GM23338 (cell line): ENCODE measurements at regions not wholly inside any gene's neighbourhood (a gene's known extent, or its start where the extent isn't known, plus 50 kb on each side); places are given as distances from the start of the nearest gene placed in this dataset.

Experiments used
- ATAC-seq: fragments of 200-7000 bp; cut with Tn5 transposase; 3 replicates; pipeline ENCODE4 v1.9.1; 2020
- DNase-seq: peaks from one replicate; pipeline ENCODE4 v3.0.0-alpha.2; 2015; ENCODE audit warnings: low spot score
- H2AFZ ChIP-seq: fragments of 200-600 bp; sonication (generic); 2 replicates; pipeline ENCODE4 v1.8.0; 2016; ENCODE audit warnings: antibody characterized with exemption, mild to moderate bottlenecking, moderate library complexity
- H3F3A ChIP-seq: fragments of 200-600 bp; sonication (generic); replicated peaks from 2 replicates; pipeline ENCODE4 v1.8.0; 2017; ENCODE audit warnings: antibody characterized with exemption, mixed run types, low read depth
- H3K27ac ChIP-seq: fragments of 200-600 bp; sonication (generic); 2 replicates; pipeline ENCODE4 v1.6.1; 2016; ENCODE audit warnings: low read depth
- H3K27me3 ChIP-seq: fragments of 200-600 bp; sonication (generic); 2 replicates; pipeline ENCODE4 v1.8.0; 2016; ENCODE audit warnings: mild to moderate bottlenecking, mixed run types, moderate library complexity; ENCODE audit not compliant: insufficient read depth
- H3K36me3 ChIP-seq: fragments of 200-600 bp; sonication (generic); 2 replicates; pipeline ENCODE4 v1.8.0; 2016; ENCODE audit warnings: mild to moderate bottlenecking; ENCODE audit not compliant: insufficient read depth
- H3K4me1 ChIP-seq: fragments of 200-600 bp; sonication (generic); 2 replicates; pipeline ENCODE4 v1.8.0; 2016; ENCODE audit warnings: mild to moderate bottlenecking, moderate library complexity; ENCODE audit not compliant: insufficient read depth
- H3K4me2 ChIP-seq: fragments of 200-600 bp; sonication (generic); 2 replicates; pipeline ENCODE4 v1.7.1; 2017; ENCODE audit warnings: mixed run types
- H3K4me3 ChIP-seq: fragments of 200-600 bp; sonication (generic); 2 replicates; pipeline ENCODE4 v1.6.1; 2016; ENCODE audit warnings: mixed run types
- H3K79me2 ChIP-seq: fragments of 200-600 bp; sonication (generic); replicated peaks from 2 replicates; pipeline ENCODE4 v1.8.0; 2017; ENCODE audit warnings: mild to moderate bottlenecking; ENCODE audit not compliant: insufficient read depth
- H3K9me2 ChIP-seq: fragments of 200-600 bp; sonication (generic); 2 replicates; pipeline ENCODE4 v1.8.0; 2017; ENCODE audit not compliant: insufficient read depth
- H4K20me1 ChIP-seq: fragments of 200-600 bp; sonication (generic); replicated peaks from 2 replicates; pipeline ENCODE4 v1.8.0; 2017; ENCODE audit warnings: mild to moderate bottlenecking; ENCODE audit not compliant: insufficient read depth
- H3K27ac Mint-ChIP-seq: 2 replicates; pipeline ENCODE4 v1.8.0; 2020; ENCODE audit warnings: inconsistent platforms, mild to moderate bottlenecking, moderate library complexity, mixed read lengths
- H3K27me3 Mint-ChIP-seq: 3 replicates; pipeline ENCODE4 v1.8.0; 2022; ENCODE audit warnings: low read depth, mild to moderate bottlenecking, moderate library complexity, mixed read lengths, inconsistent platforms; ENCODE audit not compliant: insufficient read depth, poor library complexity
- H3K36me3 Mint-ChIP-seq: 3 replicates; pipeline ENCODE4 v1.8.0; 2021; ENCODE audit warnings: low read depth, mild to moderate bottlenecking, inconsistent platforms, moderate library complexity, mixed read lengths
- H3K4me1 Mint-ChIP-seq: 3 replicates; pipeline ENCODE4 v1.8.0; 2020; ENCODE audit warnings: mild to moderate bottlenecking, inconsistent platforms, mixed read lengths
- H3K4me3 Mint-ChIP-seq: 3 replicates; pipeline ENCODE4 v1.8.0; 2021; ENCODE audit warnings: moderate library complexity, mild to moderate bottlenecking, inconsistent platforms, mixed read lengths
- H3K9me3 Mint-ChIP-seq: 3 replicates; pipeline ENCODE4 v1.8.0; 2020; ENCODE audit warnings: moderate library complexity, mild to moderate bottlenecking, inconsistent platforms, mixed read lengths
- ETS1 ChIP-seq: IDR thresholded peaks from 2 replicates; pipeline ENCODE4 v1.6.1; 2016; ENCODE audit warnings: antibody characterized with exemption
- NANOG ChIP-seq: IDR thresholded peaks from 2 replicates; pipeline ENCODE4 v1.6.1; 2016; ENCODE audit warnings: antibody characterized with exemption, borderline replicate concordance
- REST ChIP-seq: IDR thresholded peaks from one replicate; pipeline ENCODE4 v1.6.1; 2018; ENCODE audit warnings: antibody characterized with exemption; ENCODE audit not compliant: unreplicated experiment
- STAT1 ChIP-seq: IDR thresholded peaks from one replicate; pipeline ENCODE4 v1.6.1; 2016; ENCODE audit warnings: antibody characterized with exemption; ENCODE audit not compliant: unreplicated experiment
- ZNF462 ChIP-seq: fragments of 250-450 bp; sonication (Bioruptor Pico); IDR thresholded peaks from 2 replicates; pipeline ENCODE4 v1.5.0; 2020; ENCODE audit warnings: mild to moderate bottlenecking, moderate library complexity

- no peak overlapping the region for H3K4me3 Mint-ChIP-seq
- no peaks in the 10 kb centered on the region; the same call in 2 of the 3 replicates for H3K36me3 Mint-ChIP-seq
- no peaks in the 10 kb centered on the region for H3K36me3 ChIP-seq
- peaks cover 87% of the 10 kb centered on the region for H3K27me3 Mint-ChIP-seq
- H3K79me2 ChIP-seq: no peaks in the 10 kb centered on the region
- H4K20me1 ChIP-seq: no peaks in the 10 kb centered on the region
- no peak overlapping the region for H3K27ac ChIP-seq
- no peak overlapping the region for H3K27ac Mint-ChIP-seq
- no peaks in the 10 kb centered on the region for H3K9me2 ChIP-seq
- no peak overlapping the region for H3K4me3 ChIP-seq
- peaks cover 100% of the 10 kb centered on the region for H3K27me3 ChIP-seq
- no peak for TF ChIP-seq ZNF462
- TF ChIP-seq ETS1: no peak
- no peak for TF ChIP-seq STAT1
- no peak for TF ChIP-seq NANOG
- no peak for TF ChIP-seq REST
- no peaks in the 10 kb centered on the region for H3F3A ChIP-seq
- H2AFZ ChIP-seq: no peak overlapping the region
- H3K4me2 ChIP-seq: no peak overlapping the region
- no peak for DNase-seq
- H3K4me1 ChIP-seq: no peaks in the 10 kb centered on the region
- H3K9me3 Mint-ChIP-seq: peaks cover 3% of the 10 kb centered on the region; the same call in 1 of the 3 replicates
- no peak for ATAC-seq
- peaks cover under 1% of the 10 kb centered on the region; the same call in 2 of the 3 replicates for H3K4me1 Mint-ChIP-seq
Measured at GRCh38 chr22:22062306-22062793, 79.8 kb upstream of the TOP3B start.
